Stimulated activated naive CD8-positive, alpha-beta T cell treated with anti-CD3 and anti-CD28 coated beads, Interleukin-15, Interleukin-2, amounts not matched to agents 100 U/mL and 50 U/mL, for 24 hours (primary cell): ENCODE measurements at regions not wholly inside any gene's neighbourhood (a gene's known extent, or its start where the extent isn't known, plus 50 kb on each side); places are given as distances from the start of the nearest gene placed in this dataset.

Source experiments
- ATAC-seq: fragments of 150-1000 bp; cut with Tn5 transposase; one replicate; pipeline ENCODE4 v1.10.0; 2021
- DNase-seq: peaks from one replicate; pipeline ENCODE4 v3.0.0; 2021

DNA sequence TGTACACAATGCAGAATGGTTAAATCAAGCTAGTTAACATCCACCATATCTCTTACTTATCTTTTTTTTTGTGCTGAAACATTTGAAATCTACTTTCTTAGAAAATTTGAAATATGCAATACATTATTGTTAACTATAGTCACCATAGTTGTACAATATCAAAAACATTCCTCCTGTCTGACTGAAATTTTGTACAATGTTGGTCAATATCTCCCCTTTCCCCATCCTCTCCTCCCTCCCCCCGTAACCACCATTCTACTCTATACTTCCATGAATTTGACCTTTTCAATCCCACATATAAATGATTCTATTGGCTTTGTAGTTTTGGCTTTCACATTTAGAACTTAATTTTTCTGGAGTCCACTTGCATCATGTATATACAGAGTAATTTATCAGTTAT lies 63.5 kb upstream of the DCD start:
- DNase-seq = no peak
- no peak for ATAC-seq

DNA sequence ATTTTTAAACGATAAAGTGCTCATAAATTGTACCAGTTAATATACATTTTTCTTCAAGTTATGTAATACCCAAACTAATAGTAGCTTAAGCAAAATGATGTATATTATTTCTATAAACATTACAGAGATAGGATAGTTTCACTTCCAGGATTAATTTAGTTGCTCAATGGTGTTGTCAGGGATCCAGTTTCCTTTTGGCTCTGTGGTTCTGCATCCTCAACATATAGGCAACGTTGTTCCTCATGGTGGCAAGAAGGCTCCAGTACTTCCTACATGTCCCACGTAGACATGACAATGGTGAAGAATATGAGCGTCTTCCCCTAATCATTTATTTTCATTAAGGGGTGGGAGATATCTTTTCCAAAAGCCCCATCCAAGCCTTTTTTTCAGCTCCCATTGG lies 60.7 kb upstream of the DCD start:
- DNase-seq (no peak), ATAC-seq (no peak)

DNA sequence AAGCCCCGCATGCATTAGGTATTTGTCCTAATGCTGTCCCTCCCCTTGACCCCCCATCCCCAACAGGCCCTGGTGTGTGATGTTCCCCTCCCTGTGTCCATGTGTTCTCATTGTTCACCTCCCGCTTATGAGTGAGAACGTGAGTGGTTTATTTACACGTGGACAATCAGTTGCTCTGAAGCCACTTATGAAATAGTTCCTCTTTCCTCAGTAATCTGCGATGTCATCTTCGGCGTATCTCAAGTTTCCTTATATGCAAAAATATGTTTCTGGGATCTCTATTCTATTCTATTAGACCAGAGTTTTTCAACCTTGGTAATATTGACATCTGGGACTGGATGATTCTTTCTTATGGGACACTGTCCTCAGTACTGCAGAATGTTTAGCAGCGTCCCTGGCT lies 56.0 kb upstream of the DCD start:
- no peak for ATAC-seq
- no peak for DNase-seq

DNA sequence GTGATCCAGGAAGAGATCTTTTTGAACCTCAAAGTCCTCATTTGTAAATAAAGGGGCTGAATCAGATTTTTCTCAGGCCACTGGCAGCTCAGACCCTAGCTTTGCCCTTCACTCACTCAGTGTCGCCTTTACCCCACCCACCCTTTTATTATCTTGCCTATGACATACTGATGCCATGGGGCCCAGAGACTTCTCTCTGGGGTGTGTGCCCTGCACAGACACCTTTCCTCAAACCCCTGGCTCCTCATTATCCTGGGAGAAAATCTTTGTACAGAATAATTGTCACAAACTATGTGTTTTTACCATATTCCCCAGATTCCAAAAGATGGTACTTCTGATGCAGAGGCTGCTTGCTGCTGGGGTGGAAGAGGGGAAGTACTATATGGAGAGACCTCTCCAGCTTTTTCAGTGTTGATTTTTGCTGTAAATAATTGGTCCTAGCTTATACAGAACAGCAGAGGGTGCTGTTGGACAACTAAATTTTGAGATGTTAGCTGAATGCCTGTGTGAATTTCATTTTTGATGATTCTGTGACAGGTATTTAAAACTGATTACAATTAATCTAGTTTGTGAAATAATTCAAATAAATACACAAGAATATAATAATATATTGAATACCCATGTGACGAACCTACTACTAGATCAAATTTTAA lies 53.9 kb upstream of the DCD start:
- ATAC-seq = no peak
- DNase-seq = no peak

DNA sequence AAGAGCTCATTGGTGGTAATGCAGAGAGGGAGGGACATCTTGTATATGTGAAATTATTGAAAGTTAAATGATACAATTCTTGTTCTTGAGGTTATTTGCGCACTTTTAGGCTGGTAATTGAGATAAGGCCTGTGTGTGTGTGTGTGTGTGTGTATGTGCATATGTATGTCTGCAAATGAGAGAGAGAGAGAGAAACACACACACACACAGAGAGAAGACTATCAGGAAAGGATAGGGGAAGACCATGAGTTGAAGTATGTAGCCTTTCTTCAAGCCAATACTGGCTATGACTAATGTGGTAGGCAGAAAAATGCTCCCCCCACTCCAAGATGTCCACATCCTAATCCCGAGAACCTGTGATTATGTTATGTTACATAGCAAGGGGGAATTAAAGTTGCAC lies 52.7 kb upstream of the DCD start:
- DNase-seq (no peak), ATAC-seq (no peak)

DNA sequence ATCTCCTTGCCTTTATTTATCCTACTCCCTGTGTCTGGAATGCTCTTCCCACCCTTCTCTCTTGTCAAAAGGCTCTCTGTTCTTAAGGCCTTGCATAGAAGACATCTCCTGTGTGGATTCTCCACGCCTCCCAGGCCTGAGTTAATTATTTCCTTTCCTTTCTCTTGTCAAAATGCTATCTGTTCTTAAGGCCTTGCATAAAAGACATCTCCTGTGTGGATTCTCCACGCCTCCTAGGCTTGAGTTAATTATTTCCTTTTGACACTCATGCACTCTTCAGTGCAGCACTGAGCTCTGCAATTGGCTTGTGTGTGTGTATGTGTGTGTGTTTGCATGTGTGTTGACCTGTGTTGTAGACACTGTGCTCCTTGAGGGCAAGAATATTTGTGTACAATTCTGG lies 52.1 kb upstream of the DCD start:
- no peak for ATAC-seq
- DNase-seq = no peak
